ENCODE measurements at regions not wholly inside any gene's neighbourhood (a gene's known extent, or its start where the extent isn't known, plus 50 kb on each side); places are given as distances from the start of the nearest gene placed in this dataset.

DNA sequence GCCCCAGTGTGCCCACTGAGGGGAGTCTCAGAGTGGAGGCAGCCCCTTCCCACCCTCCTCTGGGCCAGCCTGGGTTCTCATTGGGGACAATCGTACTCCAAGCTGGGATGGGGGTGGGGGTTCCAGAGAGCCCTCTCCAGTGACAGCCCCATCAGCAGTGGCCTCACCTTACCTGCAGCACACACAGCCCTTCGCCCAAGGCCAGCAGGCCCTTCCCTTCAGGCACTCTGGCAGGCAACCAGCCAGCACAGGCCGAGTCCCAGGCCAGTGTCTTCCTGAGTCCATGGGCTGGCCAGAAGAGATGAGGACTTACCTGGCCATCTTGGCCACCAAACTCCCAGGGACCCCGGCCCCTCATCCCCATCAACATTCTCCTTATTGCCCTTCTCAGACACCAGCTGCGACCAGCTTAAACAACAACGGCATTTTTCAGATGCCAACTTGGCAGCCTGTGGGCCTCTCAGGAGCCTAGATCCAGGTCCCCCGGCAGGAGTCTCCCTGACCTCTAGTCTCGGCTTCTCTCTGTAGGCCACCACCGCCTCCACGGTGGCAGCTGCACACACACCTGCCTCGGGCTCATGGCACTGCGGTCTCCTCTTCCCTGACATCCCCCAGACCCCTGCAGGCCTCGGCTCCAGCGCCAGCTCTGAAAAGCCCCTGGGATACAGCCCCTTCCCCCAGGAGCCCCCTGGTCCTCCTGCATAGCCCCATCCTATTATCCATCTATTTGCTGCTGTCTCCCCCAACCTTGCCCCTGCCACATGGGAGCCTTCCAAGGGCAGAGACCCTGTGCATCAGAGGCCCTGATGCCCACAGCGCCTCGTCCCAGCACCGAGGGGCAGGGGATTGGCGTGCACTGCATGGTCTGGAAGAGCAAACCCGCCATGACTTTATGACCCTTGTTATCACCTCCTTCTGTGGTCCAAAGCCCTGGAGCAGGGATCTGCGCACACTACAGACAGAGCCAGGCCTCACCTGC, 111.2 kb upstream of the FGF3 start:
- no peak for TF ChIP-seq FOSL1 (IDR thresholded peaks at IDR 0.05; ENCODE audit: insufficient read depth, low read depth, low read length)
- TF ChIP-seq, protein P1, sequence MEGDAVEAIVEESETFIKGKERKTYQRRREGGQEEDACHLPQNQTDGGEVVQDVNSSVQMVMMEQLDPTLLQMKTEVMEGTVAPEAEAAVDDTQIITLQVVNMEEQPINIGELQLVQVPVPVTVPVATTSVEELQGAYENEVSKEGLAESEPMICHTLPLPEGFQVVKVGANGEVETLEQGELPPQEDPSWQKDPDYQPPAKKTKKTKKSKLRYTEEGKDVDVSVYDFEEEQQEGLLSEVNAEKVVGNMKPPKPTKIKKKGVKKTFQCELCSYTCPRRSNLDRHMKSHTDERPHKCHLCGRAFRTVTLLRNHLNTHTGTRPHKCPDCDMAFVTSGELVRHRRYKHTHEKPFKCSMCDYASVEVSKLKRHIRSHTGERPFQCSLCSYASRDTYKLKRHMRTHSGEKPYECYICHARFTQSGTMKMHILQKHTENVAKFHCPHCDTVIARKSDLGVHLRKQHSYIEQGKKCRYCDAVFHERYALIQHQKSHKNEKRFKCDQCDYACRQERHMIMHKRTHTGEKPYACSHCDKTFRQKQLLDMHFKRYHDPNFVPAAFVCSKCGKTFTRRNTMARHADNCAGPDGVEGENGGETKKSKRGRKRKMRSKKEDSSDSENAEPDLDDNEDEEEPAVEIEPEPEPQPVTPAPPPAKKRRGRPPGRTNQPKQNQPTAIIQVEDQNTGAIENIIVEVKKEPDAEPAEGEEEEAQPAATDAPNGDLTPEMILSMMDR (IDR thresholded peaks at IDR 0.05; ENCODE audit: control extremely low read depth in 1 of 3, insufficient read depth in 1 of 3, low read depth in 1 of 3, low read length in 3 of 3): no peak
- TF ChIP-seq YY1 (IDR thresholded peaks at IDR 0.05; ENCODE audit: low read depth, low read length): no peak
- no peak for TF ChIP-seq POLR2A (IDR thresholded peaks at IDR 0.05; ENCODE audit: control extremely low read depth in 1 of 2, low read depth in 2 of 2, low read length in 2 of 2)
- no peak for TF ChIP-seq GABPA (IDR thresholded peaks at IDR 0.05; ENCODE audit: borderline replicate concordance, insufficient read depth, low read length)
- no peak for TF ChIP-seq RAD21 (IDR thresholded peaks at IDR 0.05 in 1 of 2, conservative IDR thresholded peaks at IDR 0.05 in 1 of 2; ENCODE audit: low read depth in 2 of 2, low read length in 2 of 2)
- TF ChIP-seq, protein P2, sequence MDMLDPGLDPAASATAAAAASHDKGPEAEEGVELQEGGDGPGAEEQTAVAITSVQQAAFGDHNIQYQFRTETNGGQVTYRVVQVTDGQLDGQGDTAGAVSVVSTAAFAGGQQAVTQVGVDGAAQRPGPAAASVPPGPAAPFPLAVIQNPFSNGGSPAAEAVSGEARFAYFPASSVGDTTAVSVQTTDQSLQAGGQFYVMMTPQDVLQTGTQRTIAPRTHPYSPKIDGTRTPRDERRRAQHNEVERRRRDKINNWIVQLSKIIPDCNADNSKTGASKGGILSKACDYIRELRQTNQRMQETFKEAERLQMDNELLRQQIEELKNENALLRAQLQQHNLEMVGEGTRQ (IDR thresholded peaks at IDR 0.05; ENCODE audit: low read length): no peak
- no peak for TF ChIP-seq HDAC2 (IDR thresholded peaks at IDR 0.05; ENCODE audit: borderline replicate concordance in 1 of 2, low read depth in 2 of 2, low read length in 2 of 2)
